Ammon's horn (tissue), 1 donor: ENCODE measurements at regions not wholly inside any gene's neighbourhood (a gene's known extent, or its start where the extent isn't known, plus 50 kb on each side); places are given as distances from the start of the nearest gene placed in this dataset.
"Not testable (repeated sequence)": the region's sequence is repeated elsewhere in the genome, so short reads cannot be mapped to it uniquely, and the experiment has no call there.

Experiments
- DNase-seq: peaks from one replicate; pipeline ENCODE4 v3.0.0-alpha.2; 2016; ENCODE audit warnings: low spot score

DNA sequence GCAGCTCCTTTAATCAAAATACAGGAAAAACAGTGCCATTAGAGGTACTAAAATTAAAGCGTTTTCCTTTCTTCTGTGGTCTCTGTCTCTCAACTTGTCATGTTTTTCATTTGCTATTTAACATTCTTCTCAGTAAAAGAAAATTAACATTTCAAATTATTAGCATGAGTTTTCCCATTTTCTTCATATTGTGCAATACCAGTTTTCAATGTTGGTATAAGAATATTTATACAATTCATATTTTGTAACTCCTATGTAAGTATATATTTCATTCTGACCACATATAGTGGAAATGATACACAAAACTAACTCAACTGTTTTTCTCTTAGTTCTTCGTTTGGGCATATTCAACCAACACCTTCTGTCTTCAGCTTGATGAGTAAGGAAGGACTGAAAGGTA, 308.3 kb downstream of the HS3ST1 start:
- DNase-seq = no peak

DNA sequence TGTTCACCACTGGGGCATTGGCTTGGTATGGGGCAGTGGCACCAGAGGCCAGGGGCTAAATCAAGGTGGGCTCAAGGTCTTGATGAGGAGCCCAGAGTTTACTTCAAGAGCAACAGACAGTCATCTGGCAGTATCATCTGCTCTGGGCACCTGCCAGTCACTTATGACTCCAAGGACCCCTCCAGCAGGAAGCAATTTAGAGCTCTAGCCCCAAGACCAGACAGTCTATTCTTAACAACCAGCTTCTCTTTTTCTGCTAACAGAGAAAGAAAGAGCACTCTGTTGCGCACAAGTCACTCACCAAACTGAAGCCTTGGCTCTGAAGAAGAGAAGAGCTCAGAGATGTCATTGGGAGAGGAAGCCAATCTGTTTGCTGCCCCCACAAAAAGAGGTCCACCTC, 309.2 kb downstream of the HS3ST1 start:
- DNase-seq = no peak

DNA sequence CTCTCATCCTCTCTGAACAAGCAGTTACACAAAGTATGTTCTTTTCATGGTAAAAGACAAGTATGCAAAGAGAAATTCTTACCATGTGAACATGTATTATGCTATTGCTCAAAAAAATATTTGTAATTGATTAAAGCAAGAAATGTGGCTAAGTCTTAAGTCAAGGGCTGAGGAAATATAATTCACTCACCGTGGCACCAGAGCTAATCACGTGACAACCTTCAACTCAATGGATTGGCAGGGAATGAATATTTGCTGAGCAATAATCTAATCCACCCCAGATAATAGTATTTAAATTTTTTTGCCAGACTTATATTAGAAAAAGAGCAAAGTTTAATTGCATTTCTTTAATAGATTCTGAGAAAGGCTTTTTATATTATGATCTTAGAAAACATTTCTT, 310.2 kb downstream of the HS3ST1 start:
- no peak for DNase-seq

DNA sequence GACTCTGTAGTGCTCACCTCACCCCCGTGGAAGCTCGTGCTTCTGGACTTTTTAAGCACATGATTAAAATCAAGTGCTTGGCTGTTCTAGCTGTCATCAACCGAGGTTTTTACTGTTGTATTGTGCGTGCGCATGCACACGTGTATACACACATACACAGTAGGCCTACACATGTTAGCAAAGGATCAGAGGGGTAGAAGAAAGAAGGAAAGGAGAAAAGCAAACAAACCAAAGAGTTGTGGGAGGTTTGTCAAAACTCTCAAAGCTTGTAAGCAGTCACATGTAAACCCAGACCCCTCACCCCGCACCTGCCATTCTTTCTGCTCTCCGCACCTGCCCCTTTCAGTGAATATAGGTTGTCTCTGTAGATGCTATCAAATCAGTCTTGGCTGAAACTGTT, 311.8 kb downstream of the HS3ST1 start:
- no peak for DNase-seq

DNA sequence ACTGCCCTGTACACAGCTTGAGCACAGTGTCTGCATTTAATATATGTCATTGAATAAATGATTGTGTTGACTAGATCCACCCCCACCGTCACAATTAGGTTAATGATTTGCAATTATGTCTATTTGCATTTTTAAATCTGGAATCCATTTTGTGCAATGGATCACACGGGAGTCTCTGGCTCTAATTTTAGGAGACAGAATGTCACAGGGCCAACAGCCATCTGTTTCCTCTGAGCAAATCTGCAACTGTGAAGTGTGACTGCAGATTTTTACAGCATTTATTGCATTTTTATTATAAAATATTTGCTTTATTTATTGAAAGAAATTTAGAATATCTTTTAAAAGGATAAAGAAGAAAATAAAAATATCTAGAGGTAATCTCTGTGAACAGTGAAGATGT, 316.8 kb downstream of the HS3ST1 start:
- no peak for DNase-seq

DNA sequence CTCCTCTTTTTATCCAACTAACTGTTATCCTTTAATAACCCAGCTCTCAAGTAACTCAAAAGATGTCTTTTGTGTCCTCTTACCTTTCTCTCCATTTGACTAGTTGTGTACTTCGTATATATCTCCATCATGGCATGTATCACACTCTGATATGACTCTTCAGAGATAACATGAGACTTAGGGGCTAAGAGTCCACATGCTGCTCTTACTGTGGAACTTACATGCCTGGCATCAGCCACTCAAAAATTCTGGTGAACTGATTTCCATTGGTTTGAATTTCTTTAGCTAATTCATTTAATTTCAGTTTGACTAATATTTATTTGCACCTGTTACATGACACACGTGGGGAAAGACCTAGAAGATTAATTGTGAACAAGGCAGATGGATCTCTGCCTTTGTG, 317.3 kb downstream of the HS3ST1 start:
- no peak for DNase-seq

DNA sequence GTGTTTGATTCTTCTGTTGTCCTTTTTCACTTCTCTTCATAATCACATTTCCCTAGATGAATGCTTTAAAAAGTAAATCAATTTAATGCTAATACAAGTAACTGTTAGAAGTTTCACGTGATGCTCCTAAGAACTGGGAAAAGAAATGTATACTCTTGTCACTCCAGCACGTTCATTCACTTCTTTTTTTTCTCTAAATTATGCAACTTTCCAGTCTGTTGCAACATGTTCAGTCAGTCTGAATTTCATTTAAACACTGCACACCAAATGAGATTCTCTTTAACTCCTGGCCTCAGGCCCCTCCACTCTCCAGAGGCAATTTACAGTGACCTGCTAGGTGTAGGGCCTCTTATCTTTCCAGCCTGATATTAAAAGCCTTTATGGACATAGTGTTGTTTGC, 321.9 kb downstream of the HS3ST1 start:
- DNase-seq = peak; percentile 13

DNA sequence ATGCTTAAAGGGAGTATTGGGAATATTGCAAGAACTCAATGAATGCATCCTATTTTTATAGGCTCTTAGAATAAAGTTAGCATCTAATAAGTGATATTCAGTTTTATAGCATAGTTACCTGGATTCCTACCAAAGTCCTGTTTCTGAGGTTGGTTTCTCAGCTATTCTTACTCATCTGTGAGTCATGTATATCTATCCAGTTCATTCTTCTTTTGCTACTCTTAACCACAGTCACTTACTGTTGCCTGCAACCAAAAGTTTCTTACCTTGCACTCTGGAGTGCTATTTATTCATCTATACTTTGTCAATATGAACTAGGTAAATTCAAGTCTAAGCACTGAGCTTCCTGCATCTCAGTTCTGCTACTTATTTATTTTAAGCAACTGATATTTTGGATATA, 322.5 kb downstream of the HS3ST1 start:
- DNase-seq = no peak

DNA sequence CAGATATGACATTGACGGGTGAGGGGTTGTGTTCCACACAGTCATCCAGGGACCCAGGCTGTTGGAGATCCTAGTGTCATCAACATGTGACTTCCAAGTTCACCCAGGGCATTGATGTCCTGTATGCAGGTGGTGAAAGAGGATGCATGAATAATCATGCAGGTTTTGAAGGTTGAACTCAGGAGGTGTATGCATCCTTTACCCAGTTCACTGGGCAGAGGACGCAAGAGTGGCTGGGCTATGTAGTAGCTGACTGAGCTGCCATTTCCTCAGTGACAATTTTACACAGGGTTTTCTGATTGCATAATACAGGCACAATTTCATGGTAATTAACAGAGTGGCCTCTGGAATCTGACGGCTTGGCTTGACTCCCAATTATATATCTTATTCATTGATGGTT, 323.0 kb downstream of the HS3ST1 start:
- no peak for DNase-seq

DNA sequence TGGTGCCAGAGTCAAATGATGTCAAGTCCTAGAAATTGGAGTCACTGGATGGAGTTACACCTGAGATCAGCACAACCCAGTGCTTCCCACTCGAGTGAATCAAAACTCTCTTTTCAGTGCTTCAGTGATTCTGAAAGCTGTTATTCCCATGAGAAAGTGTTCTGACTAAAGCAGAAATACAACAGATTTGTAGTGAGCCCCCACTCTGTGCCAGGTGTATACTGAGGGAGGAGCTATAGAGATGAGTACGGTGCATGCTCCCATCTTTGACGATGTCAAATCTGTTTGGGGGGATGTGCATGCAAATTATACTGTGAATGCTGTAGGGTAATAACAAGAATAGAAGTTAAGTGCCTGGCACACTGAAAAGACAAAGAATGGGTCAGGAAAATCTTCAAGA, 330.2 kb downstream of the HS3ST1 start:
- DNase-seq = no peak

DNA sequence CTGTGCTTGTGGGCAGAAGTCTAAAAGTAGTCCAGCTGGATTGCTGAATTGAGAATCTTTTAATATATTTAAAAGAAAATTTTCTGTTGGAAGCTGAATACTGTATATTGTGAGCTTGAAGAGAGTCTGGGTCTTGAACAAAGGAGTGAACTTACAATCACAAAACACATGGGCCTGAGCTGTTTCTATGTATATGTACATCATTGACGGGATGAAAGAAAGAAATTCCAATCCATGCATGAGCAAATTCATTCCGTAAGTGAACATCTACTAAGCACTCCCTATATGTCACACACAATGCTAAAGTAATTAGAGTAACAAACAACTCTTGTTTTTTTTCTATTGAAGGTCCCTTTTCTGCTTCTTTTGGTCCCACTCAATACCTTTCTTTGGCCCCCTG, 331.0 kb downstream of the HS3ST1 start:
- DNase-seq = no peak

DNA sequence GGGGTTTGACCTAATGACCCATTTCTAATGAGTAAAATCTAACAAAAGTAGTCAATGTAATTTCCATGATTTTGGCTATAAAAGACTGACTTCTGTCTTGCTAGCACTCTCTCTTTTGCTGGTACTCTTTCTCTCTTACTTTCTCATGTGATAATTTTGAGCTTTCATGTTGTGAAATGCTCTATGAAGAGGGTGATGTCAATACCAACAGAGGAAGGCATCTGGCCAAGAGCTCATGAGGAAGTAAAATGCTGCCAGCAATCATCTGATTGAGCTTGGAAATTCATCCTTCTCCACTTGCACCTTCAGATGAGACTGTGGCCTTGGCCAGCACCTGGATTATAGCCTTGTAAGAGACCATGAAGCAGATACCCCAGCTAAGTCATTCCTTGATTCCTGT, 347.7 kb downstream of the HS3ST1 start:
- no peak for DNase-seq

DNA sequence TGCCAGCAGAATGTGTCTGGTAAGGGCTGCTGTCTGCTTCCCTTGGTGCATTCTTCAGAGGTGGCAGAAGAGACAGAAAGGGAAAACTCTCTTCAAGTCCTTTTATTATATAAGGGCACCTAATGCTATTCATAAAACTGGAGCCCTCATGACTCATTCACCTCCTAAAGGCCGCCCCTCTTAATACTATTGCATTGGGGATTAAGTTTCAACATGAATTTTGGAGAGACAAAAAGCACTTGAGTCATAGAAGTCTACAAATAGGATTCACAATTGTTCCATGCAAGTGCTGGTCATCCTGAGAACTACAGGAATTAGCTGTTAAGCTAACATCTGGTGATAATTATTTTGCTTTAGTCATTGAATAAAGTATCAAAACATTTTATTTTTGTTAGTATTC, 349.5 kb downstream of the HS3ST1 start:
- no peak for DNase-seq

DNA sequence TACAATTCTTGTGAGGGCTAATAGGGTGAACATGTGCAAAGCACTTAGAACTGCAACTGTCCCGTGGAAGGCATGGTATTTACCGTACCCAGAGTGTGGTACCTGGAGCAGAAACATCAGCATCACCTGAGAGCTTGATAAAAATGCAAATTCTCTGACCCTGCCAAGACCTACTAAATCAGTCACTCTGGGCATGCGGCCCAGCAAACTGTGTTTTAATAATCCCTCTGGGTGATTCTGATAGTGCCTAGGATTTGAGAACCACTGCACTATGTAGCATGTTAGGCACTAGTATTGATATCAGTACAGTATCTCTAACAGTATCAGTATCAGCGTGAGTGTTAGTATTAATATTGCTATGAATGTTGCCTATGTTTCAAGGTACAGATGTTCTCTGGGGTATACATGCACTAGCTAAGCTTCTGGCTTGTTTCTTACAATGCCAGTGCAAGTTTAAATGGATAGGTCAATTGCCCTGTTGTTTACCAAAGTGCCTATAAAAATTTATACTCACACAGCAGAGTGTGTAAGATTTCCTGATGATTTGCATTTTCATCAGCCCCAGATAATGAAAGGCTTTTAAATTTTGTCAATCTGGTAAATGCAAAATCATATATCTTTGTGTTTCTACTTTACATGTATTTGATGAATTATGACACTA, 354.0 kb downstream of the HS3ST1 start:
- no peak for DNase-seq

DNA sequence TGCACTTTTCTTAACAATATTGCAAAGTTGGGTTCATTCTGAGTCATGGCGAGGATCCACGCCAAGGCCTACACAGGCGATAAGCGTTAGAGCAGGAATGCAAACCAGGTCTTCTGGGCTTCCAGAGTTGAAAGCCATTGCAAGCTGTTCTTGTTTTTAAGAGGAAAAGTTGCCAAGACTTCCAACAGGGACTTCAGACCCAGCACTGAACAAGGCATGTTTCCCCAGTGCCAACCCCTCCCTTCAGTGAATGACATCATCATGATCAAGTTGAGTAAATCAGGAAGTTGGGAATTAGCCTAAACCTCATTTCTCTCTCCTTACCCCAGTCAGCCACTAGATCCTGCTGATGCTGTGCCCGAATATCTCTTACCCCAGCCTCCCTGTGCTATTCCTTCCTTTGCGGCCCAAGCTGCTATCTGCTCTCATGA, 355.1 kb downstream of the HS3ST1 start:
- DNase-seq = peak; percentile 27

DNA sequence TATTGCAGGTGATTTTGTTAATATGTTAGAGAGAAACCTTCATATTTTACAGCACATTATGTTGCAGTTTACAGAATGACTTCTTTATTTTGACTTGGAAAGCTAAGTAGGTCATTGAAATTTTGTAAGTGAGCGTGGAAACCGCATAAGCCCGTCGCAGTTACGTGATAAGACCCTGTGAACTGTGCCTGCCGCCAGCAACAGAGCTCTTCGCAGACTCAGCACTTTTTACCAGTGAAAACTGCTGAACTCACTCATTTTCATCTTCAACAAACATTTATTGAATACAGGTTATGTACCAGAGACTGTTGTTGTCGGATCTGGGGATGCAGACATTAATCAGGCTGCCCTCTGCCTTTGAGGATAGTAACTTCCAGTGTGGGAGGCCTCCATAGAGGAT, 355.7 kb downstream of the HS3ST1 start:
- no peak for DNase-seq

DNA sequence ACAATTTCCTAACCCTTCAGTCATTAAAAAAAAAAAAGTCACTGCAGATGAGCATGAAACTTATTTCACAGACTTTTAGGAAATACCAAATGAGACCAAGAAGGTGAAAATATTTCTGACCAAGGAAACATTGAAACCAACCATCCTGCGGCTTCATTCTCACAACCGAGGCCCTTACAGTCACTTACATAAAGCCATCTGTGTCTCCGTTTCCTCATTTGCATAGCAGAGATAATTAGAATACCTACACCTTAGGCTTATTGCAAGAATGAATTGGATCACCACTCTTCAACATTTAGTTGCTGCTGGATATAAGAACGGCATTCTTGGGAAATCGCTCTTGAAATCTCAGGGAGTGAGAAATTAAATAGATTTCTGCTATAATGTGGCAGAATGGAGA, 356.2 kb downstream of the HS3ST1 start:
- DNase-seq = no peak

DNA sequence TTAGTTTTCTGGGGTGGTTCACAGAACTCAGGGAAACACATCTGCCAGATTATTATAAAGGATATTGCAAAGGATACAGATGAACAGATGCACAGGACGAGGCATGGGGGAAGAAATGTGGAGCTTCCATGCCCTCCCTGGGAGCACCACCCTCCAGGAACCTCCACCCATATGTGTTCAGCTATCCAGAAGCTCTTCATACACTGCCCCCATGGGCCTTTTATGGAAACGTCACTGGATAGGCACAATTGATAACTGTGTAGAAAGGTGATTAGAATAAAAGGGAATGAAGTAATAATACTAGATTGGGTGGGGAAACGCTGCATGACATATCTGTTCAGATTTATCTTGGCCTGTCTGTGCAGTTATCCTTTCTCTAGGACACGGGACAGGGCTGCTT, 357.9 kb downstream of the HS3ST1 start:
- DNase-seq = no peak

DNA sequence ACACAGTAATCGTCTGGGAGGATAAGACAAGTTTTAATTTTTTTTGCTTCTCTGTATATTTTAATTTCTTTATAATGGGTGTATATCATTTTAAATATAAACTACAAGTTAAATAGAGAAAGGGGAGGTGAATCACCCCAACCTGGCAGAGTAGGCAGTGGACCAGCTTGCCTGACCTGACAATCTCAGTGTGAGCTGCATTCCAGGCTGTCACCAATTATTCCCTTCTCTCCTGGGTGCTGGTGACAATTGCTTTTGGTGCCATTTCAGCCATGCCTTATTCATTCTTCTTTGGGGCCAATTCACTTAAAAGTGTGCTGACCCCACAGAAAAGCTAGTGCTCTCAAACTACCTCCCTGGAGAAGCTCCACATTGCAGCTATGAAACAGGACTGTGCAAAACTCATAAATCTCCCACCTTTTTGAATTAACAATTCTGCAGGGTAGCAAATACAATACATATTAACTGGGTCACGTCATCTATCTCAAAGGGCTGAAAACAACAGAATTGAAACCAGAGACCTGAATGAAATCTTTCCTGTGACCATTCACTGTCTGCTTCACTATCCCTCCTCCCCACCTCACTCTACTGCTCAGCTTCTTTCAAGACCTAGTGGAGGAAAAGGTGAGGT, 359.0 kb downstream of the HS3ST1 start:
- no peak for DNase-seq

DNA sequence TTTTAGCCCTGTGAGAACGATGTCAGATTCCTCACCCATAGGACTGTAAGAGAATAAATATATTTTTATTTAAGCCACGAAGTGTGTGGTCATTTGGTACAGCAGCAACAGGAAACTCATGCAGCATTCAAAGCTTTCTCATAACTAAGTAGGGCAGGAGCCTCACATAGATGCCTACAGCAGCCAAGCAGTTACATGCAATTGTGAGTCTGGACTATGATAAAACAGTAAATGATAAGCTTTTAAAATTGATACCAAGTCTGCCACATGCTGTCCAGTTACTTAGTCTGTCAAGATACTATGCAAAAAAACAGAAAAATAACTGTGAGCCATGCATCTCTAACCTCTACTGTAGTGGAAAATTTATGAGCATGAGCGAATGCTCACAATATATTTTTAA, 359.6 kb downstream of the HS3ST1 start:
- DNase-seq = no peak

DNA sequence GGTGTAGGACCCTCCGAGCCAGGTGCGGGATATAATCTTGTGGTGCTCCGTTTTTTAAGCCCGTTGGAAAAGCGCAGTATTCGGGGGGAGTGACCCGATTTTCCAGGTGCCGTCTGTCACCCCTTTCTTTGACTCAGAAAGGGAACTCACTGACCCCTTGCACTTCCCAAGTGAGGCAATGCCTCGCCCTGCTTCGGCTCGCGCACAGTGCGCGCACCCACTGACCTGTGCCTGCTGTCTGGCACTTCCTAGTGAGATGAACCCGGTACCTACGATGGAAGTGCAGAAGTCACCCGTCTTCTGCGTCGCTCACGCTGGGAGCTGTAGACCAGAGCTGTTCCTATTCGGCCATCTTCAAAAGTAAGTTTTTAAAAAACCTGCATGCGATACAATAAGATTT, 362.1 kb downstream of the HS3ST1 start:
- not testable (repeated sequence) for DNase-seq

DNA sequence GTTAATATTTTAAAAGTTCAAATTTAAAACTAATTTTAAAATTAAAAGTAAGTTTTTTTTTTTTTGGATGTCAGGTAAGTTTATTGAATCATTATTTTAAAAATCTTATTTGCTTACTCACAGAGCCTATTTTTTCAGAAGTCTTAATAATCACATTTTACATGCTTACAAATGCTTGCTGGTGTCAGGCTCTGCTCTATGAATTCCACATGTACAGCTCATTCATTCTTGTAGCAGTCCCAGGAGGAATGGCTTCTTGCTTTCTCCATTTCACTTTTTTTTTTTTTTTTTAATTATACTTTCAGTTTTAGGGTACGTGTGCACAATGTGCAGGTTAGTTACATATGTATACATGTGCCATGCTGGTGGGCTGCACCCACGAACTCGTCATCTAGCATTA, 368.1 kb downstream of the HS3ST1 start:
- DNase-seq = not testable (repeated sequence)

DNA sequence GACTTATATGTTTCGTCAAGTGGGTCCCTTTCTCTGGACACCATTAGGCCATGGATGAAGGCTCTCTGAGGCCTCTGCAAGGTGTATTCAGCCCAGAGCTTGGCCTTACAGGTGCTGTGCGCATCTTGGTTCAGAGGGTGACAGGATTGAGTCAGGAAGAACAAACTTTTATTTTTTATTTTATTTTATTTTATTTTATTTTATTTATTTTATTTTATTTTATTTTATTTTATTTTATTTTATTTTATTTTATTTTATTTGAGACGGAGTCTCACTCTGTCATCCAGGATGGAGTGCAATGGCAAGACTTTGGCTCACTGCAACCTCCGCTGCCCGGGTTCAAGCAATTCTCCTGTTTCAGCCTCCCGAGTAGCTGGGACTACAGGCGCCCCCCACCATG, 370.4 kb upstream of the CLNK start:
- not testable (repeated sequence) for DNase-seq

DNA sequence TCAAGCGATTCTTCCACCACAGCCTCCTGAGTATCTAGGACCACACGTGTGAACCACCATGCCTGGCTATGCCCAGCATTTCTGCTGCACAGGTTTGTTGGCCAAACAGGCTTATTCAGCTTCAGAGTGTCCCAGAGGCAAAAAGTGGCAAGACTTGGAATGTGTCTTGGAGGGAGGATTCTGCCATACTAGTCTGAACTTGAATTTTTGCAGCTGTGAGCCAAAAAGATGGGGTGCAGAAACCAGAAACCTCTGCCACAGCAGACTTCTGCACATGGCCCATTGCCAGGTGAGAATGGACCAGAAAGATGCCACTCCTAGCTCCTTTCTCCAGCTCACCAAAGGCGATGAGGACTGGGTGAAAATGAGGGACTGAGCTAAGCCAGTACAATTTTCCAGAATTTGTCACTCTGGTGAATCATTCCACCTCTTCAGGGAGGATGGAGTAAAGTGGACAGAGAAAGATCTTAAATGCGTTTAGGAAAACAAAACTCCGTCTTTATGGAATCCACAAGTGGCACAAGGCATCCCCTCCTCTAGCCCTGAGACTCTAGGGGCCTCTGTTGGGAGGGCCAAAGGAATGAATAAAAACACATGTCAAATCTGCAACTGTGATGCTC, 369.1 kb upstream of the CLNK start:
- DNase-seq = no peak
